ENCODE measurements at regions not wholly inside any gene's neighbourhood (a gene's known extent, or its start where the extent isn't known, plus 50 kb on each side); places are given as distances from the start of the nearest gene placed in this dataset.

GRCh38 chr11:116579031-116579653 is 193.6 kb downstream of the BUD13 start:
- Mint-ChIP-seq H3K27ac (ENCODE audit: unreplicated experiment) (no peak overlapping the region), H3K4me3 (ENCODE audit: unreplicated experiment) (no peak overlapping the region), H3K36me3 (ENCODE audit: low read depth, unreplicated experiment) (no peaks in the 10 kb centered on the region), H3K27me3 (ENCODE audit: unreplicated experiment) (peaks cover 25% of the 10 kb centered on the region), H3K4me1 (ENCODE audit: unreplicated experiment) (no peaks in the 10 kb centered on the region), H3K9me3 (ENCODE audit: unreplicated experiment) (no peaks in the 10 kb centered on the region)
- DNase-seq (ENCODE audit: low spot score), result no peak
- TF ChIP-seq CTCF (IDR thresholded peaks at IDR 0.05; ENCODE audit: unreplicated experiment), result no peak

DNA sequence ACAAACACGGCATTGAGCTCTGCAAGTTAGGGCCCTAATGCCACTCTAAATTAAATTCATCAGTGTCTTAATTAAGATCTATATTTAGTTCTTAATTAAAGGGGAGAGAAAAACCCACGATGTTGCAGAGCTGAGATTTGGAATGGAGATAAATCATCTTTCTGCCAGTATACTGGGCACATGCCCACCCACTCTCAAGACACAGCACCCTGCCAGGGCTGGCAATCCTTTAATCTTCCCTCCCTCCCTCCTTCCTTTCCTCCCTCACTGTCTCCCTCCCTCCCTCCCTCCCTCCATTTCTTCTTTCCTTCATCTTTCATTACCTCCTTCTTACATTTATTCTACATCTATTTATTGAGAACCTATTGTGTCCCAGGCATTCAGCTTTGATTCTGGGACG is 194.8 kb downstream of the BUD13 start:
- no peak for DNase-seq (ENCODE audit: low spot score)
- no peak overlapping the region for H3K27ac Mint-ChIP-seq (ENCODE audit: unreplicated experiment)
- no peaks in the 10 kb centered on the region for H3K36me3 Mint-ChIP-seq (ENCODE audit: low read depth, unreplicated experiment)
- no peak overlapping the region for H3K4me3 Mint-ChIP-seq (ENCODE audit: unreplicated experiment)
- peaks cover 23% of the 10 kb centered on the region for H3K27me3 Mint-ChIP-seq (ENCODE audit: unreplicated experiment)
- H3K9me3 Mint-ChIP-seq (ENCODE audit: unreplicated experiment), result no peaks in the 10 kb centered on the region
- H3K4me1 Mint-ChIP-seq (ENCODE audit: unreplicated experiment), result no peaks in the 10 kb centered on the region
- TF ChIP-seq CTCF (IDR thresholded peaks at IDR 0.05; ENCODE audit: unreplicated experiment), result no peak

DNA sequence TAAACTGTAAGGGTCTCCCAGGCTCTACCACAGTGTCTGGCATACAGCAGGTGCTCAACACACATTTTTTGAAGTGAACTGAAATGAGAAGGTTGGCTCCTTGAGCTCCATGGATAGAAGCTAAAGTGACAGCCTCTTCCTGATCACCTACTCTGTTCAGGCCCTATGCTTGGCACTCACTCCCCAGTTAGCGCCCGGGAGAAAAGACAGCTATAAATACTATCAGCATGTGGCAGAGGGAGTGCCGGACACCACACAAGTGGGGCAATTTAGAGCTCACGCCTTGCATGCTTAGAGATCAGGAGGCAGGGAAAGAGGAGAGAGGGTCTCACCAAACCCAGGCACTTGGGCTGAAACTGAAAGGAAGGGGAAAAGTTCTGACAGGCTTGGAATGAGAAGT is 195.5 kb downstream of the BUD13 start:
- DNase-seq (ENCODE audit: low spot score), result no peak
- Mint-ChIP-seq H3K27ac (ENCODE audit: unreplicated experiment) (no peak overlapping the region), H3K4me1 (ENCODE audit: unreplicated experiment) (no peaks in the 10 kb centered on the region), H3K27me3 (ENCODE audit: unreplicated experiment) (peaks cover 20% of the 10 kb centered on the region), H3K9me3 (ENCODE audit: unreplicated experiment) (no peaks in the 10 kb centered on the region), H3K36me3 (ENCODE audit: low read depth, unreplicated experiment) (no peaks in the 10 kb centered on the region), H3K4me3 (ENCODE audit: unreplicated experiment) (no peak overlapping the region)
- TF ChIP-seq CTCF (IDR thresholded peaks at IDR 0.05; ENCODE audit: unreplicated experiment), result no peak

GRCh38 chr11:116576526-116576925 is 196.3 kb downstream of the BUD13 start:
- Mint-ChIP-seq H3K27me3 (ENCODE audit: unreplicated experiment) (peaks cover 19% of the 10 kb centered on the region), H3K4me3 (ENCODE audit: unreplicated experiment) (no peak overlapping the region), H3K4me1 (ENCODE audit: unreplicated experiment) (no peaks in the 10 kb centered on the region), H3K36me3 (ENCODE audit: low read depth, unreplicated experiment) (no peaks in the 10 kb centered on the region), H3K9me3 (ENCODE audit: unreplicated experiment) (no peaks in the 10 kb centered on the region), H3K27ac (ENCODE audit: unreplicated experiment) (no peak overlapping the region)
- DNase-seq (ENCODE audit: low spot score), result no peak
- TF ChIP-seq CTCF (IDR thresholded peaks at IDR 0.05; ENCODE audit: unreplicated experiment), result no peak

DNA sequence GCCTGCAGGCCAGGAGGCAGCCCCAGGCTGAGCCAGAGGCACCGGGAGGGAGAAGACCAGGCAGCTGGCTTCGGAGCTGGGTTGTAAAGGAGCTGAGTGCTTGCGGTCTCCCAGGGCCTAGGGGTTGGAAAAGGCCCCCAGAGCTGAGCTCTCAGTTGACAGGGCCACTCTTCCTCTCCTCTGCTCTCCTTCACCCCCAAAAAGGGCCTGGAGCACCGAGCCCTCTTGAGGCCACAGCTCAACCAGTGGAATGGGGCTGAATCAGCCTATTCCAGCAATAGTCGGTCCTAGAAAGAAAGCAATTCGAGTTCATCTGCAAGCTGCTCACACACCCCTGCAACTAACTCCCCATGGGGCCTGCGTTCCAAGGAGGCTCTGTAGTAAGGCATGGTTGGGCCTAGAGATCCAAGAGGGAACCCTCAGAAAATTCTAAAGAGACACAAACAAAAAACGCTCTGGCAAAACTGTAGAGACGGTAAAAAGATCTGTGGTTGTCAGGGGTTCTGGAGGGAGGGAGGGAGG is 205.0 kb downstream of the BUD13 start:
- TF ChIP-seq CTCF (IDR thresholded peaks at IDR 0.05; ENCODE audit: unreplicated experiment), result no peak
- Mint-ChIP-seq H3K4me3 (ENCODE audit: unreplicated experiment) (no peak overlapping the region), H3K36me3 (ENCODE audit: low read depth, unreplicated experiment) (peaks cover 6% of the 10 kb centered on the region), H3K4me1 (ENCODE audit: unreplicated experiment) (peaks cover 4% of the 10 kb centered on the region), H3K27ac (ENCODE audit: unreplicated experiment) (no peak overlapping the region), H3K9me3 (ENCODE audit: unreplicated experiment) (no peaks in the 10 kb centered on the region), H3K27me3 (ENCODE audit: unreplicated experiment) (peaks cover 3% of the 10 kb centered on the region)
- DNase-seq (ENCODE audit: low spot score), result no peak

All from endothelial cell (in vitro differentiated cells).